Fibroblast of mammary gland (primary cell): ENCODE measurements at regions not wholly inside any gene's neighbourhood (a gene's known extent, or its start where the extent isn't known, plus 50 kb on each side); places are given as distances from the start of the nearest gene placed in this dataset.

Experiments used
- DNase-seq: peaks from one replicate; pipeline ENCODE4 v3.0.0-alpha.2; 2010; ENCODE audit warnings: low read depth
- H3K4me3 ChIP-seq: 2 replicates; pipeline ENCODE4 v1.5.1; 2011; ENCODE audit warnings: low read depth, mild to moderate bottlenecking, low read length, moderate library complexity; ENCODE audit not compliant: control insufficient read depth
- TF ChIP-seq, protein P1 (sequence below): conservative IDR thresholded peaks from 2 replicates; pipeline ENCODE4 v1.5.1; 2011; ENCODE audit warnings: low read depth, low read length, inconsistent platforms; ENCODE audit not compliant: control insufficient read depth, insufficient read depth

DNA sequence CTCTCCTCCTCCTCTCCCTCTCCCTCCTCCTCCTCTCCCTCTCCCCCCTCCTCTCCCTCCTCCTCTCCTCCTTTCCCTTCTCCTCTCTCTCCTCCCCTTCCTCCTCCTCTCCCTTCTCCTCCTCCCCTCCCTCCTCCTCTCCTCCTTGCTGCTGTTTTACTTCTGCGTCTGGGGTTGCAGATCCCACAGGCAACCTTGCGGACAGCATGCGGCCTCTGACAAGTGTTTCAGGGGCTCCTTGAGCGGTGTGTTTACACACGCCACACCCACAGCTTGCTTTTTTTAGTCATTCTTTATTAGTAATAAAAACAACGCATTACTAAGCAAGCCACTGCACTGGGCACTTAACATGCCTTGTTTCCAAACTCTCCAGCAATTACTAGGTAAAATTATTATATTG, 81.9 kb downstream of the TFAP2C start:
- peak; percentile 58 for DNase-seq

DNA sequence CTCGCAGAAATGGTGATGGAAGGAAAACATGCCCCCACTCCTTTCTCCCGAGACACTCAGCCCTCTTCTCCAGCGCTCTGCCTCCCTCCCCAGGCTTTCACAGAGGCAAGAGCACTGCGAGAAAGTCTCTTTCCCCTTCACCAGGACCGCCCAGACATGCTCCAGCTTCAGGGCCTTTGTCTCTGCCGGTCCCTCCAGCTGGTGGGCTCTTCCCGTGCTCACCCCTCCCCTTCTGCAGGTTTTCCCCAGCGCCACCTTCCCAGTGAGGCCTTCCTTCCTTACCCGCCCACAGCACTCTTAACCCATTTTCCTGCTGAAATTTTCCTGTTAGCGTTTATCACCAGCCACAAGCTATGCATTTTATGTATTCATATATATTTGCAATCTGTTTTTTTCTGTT, 86.2 kb downstream of the TFAP2C start:
- DNase-seq, result no peak
- TF ChIP-seq, protein P1, sequence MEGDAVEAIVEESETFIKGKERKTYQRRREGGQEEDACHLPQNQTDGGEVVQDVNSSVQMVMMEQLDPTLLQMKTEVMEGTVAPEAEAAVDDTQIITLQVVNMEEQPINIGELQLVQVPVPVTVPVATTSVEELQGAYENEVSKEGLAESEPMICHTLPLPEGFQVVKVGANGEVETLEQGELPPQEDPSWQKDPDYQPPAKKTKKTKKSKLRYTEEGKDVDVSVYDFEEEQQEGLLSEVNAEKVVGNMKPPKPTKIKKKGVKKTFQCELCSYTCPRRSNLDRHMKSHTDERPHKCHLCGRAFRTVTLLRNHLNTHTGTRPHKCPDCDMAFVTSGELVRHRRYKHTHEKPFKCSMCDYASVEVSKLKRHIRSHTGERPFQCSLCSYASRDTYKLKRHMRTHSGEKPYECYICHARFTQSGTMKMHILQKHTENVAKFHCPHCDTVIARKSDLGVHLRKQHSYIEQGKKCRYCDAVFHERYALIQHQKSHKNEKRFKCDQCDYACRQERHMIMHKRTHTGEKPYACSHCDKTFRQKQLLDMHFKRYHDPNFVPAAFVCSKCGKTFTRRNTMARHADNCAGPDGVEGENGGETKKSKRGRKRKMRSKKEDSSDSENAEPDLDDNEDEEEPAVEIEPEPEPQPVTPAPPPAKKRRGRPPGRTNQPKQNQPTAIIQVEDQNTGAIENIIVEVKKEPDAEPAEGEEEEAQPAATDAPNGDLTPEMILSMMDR, result no peak
- H3K4me3 ChIP-seq, result no peak overlapping the region

More for the DNA sequence above, 81.9 kb downstream of the TFAP2C start:
- no peak overlapping the region for H3K4me3 ChIP-seq
- TF ChIP-seq, protein P1, result no peak

DNA sequence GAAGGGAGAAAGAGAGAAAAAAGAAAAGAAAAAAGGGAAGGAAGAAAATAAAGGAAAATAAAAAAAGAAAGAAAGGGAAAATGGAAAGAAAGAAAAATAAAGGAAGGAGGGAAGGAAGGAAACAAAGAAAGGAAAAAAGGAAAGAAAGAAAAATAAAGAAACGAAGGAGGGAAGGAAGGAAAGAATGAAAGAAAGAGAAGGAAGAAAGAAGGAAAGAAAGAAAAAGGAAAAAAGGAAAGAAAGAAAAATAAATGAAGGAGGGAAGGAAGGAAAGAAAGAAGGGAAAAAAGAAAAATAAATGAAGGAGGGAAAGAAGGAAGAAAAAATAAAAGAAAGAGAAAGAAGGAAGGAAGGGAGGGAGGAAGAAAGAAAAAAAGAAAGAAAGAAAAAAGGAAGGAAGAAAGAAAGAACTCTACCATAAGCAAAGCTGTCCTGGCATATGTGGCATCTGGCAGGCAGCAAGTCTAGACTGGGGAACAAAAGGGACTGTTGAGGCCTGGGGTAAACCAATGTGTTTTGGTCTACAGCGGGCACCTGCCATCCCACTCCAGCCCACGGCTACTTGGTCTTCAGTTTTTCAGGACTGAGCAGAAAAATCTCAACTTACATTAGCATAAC, 86.9 kb downstream of the TFAP2C start:
- H3K4me3 ChIP-seq, result no peak overlapping the region
- DNase-seq, result no peak
- TF ChIP-seq, protein P1, result no peak

DNA sequence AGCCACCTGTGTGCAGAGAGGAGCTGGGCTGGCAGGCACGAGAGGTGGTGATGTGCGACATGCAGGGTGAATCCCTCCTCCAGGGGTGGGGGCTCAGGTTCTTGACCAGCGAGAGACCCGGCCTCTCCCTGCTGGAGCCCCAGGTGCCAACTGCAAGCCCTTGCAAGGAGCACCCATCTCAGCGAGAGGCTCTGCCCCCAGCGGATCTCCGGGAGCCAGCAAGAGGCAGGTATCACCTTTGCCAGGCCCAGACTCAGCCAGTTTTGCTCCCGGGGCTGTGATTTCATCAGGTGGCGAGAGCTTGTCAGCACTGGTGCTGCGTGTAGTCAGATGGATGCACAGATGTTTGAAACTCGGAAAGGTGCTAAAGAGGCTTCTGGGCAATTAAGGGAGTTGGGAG, 87.7 kb downstream of the TFAP2C start:
- H3K4me3 ChIP-seq, result no peak overlapping the region
- TF ChIP-seq, protein P1, result no peak
- DNase-seq, result no peak

DNA sequence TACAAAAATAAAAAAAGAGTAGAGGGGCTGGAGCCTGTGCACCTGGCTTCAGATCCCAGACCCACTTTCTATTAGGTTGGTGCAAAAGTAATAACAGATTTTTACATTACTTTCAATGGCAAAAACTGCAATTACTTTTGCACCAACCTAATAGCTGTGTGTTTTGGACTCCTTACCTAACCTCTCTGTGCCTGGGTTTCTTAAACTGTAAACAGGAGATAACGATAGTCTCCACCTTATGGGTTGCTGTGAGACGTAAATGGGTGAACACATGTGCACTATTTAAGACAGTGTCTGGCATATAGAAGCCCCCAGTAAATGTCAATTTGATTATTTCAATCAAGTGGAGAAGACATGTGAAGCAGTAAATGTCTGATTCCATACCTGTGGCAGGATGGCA, 89.7 kb downstream of the TFAP2C start:
- H3K4me3 ChIP-seq, result no peak overlapping the region
- DNase-seq, result no peak
- TF ChIP-seq, protein P1, result no peak

DNA sequence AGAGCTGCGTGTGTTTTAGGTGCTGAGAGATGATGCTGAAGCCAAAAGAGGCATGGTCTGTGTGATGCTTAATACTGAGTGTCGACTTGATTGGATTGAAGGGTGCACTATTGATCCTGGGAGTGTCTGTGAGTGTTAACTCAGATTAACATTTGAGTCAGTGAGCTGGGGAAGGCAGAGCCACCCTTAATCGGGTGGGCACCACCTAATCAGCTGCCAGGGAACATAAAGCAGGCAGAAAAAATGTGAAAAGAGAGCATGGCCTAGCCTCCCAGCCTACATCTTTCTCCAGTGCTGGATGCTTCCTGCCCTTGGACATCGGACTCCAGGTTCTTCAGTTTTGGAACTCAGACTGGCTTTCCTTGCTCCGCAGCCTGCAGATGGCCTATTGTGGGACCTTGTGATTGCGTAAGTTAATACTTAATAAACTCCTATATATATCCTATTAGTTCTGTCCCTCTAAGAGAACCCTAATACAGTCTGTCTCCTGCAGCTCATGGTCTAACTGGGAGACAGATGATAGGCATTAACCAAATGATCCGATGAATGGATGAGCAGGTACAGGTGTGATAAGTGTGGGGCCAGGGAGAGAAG, 91.6 kb downstream of the TFAP2C start:
- TF ChIP-seq, protein P1, result no peak
- DNase-seq, result no peak
- no peak overlapping the region for H3K4me3 ChIP-seq
